ENCODE measurements at regions not wholly inside any gene's neighbourhood (a gene's known extent, or its start where the extent isn't known, plus 50 kb on each side); places are given as distances from the start of the nearest gene placed in this dataset.
"Not testable (repeated sequence)": the region's sequence is repeated elsewhere in the genome, so short reads cannot be mapped to it uniquely, and the experiment has no call there.

DNA sequence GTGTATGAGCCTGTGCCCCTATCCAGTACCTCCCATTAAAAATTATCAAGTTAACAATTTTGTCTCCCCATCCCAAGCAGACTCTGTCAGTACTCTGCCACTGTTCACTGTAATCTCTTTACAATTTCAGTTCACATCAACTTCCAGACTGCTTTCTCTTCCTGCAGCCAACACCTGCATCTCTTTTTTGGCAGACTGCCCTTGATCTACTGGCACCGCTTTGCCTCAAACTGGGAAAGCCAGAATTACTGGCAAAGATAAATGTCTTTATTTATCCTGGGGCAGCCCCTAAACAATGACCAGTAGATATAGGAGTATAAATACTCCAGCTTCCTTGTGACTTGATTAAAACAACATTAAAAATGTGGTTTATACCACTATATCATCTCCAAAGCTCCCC is 494.1 kb downstream of the ZNF385D start:
- DNase-seq (ENCODE audit: low spot score) (no peak), ATAC-seq (no peak)

DNA sequence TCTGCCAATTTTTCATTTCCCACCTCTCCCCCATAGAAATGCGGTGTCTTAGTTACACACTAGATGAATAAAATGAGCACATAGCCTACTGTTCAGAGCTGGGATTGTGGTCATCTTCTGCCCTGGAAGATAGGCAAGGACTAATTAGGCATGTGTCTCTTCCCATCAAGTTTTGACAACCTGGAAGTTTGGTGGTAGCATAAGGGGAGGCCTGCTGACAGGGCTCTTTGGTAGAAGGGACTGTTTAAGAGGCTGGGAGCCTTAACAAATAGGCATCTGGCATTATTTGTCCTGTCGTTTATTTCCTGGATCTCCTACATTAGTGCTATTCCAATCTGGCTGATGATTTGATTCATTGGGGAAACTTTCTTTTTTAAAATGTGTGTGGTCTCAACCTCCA is 512.3 kb downstream of the ZNF385D start:
- DNase-seq (ENCODE audit: low spot score) (no peak), ATAC-seq (no peak)

DNA sequence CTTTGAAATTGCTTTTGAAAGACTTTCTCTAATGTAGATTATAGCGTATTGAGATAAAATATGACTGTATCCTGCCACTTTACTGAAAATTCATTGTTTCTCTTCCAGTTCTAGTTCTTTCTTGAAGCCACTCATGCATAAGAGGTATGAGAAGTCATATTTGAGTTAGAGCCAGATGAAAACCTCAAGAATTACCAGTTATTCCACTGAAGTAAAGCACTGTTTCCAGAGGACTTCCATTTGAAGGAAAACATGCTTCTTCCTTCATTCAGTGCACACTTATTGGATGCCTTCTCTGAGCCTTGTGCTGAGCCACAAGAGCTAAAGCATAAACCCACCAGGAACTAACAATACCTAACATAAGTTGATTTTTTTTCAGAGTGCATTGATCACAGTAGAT is 513.4 kb downstream of the ZNF385D start:
- DNase-seq (ENCODE audit: low spot score) = no peak
- ATAC-seq = no peak

DNA sequence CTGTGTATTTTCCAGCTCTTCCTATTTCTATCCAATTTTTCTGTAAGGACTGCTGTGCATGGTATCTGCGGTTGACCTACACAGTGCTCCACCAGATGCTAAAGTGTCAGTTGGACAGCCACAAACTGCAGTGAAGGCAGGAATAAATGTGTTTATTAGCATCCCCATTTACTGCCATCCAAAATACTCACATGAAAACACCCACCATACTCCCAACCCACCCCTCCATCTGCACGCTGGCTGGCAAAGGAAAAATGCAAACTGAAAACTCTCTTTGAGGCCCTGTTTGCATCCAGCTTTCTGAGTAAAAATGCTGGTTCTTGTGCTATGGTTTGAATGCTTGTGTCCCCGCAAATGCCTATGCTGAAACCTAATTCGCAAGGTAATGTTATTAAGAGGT is 515.5 kb downstream of the ZNF385D start:
- no peak for ATAC-seq
- DNase-seq (ENCODE audit: low spot score) = no peak

DNA sequence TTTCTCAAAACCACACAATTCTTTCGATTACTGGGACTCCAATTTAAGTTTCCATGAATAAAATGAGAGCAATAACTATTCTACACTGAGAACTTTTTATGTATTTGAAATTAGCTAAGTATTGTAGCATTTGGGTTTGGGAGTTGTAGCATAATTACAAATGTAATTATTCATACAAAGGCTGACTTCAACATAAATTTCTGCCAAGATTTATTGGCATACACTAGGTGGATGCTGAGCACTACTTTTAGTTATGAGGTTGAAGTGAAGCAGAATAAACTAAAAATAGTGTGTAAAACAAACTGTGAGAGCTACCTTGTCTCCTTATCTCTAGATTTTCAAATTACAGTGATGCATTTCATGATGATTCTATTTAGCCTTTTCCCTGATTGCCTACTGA is 516.1 kb downstream of the ZNF385D start:
- ATAC-seq (no peak), DNase-seq (ENCODE audit: low spot score) (no peak)

DNA sequence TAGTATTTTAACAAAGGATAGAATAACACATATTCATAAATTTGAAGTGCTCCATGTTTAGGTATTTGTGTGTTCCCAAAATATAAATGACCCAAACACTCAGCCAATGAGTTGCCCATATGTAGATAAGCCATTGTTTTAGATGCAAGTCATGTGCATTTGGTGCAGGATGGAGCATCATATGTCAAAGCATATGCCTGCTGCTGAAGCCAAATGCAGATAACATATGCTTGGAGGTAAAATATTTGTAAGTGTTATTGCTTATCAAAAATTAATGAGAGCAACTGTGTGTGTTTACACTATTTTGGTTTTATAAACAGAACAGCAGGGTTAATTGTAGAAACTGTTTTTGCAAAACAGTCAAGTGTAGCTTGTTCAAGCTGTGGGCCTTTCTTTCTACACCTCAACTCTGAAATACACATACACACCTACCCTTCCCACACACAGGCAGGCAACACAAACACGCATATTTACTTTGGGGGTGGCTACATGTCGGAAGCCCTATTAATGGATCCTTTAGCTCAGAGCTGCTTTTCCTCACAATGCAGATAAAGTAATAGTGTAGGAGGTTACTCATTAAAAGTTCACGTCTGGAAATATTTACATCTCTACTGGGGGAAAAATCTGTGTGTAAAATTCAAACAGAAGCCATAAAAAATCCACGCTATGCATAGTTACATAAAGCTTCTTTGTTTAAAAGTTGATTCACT is 521.4 kb downstream of the ZNF385D start:
- DNase-seq (ENCODE audit: low spot score) = no peak
- no peak for ATAC-seq

DNA sequence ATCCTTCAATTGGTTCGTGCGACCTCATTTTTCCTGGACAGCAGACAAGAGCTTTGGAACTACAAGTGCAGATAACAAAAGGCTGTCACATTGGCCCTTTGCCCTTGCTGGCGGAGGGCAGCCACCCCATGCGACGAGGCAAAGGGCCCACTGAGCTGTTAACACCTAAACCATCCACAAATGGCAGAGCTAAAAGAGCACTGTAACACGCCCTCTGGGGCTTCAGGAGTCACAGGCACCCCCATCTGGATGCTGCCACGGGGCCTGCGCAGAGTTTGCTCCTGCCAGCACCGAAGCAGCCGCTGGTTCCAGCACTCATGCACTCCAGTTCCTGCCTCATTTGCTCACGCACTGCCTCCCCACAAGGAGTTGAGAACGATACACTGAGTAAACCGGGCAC is 524.9 kb downstream of the ZNF385D start:
- no peak for ATAC-seq
- DNase-seq (ENCODE audit: low spot score) = no peak

DNA sequence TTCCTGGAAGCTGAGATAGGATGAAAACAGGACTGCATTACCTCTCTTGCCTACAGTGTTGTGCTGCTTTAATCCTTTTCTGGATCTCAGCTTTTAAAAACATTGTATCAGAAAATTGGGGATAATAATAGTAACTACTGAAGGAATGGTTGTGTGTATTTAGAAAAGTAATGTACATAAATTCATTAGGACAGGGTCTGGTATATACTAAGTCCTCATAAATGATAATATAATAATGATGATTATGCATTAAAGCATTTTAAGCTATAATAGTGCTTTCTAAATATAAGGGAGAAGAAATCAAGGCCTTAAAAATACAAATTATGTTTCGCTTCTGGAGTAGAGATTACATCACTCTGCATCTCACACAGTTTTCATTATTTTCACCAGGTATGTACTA is 530.1 kb downstream of the ZNF385D start:
- DNase-seq (ENCODE audit: low spot score) (no peak), ATAC-seq (no peak)

DNA sequence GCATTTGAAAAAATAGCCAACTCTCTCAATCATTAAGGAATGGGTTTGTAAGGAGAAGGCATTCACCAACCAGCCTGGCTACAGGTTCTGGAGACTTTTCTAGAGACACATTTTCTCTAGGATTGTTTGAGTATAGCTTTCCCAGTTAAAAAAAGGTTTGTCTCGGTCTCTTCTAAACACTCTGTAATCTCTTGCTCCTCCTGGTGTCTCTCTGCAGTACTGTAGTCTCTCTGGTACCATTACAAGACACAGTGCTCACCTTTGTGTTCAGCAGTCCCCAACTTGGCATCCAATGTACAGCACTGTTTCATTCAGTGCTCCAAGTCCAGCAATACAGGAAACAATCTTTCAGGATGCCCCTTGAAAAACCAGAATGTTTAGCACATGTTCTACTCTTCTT is 534.4 kb downstream of the ZNF385D start:
- ATAC-seq (peak; percentile 66), DNase-seq (ENCODE audit: low spot score) (no peak)

DNA sequence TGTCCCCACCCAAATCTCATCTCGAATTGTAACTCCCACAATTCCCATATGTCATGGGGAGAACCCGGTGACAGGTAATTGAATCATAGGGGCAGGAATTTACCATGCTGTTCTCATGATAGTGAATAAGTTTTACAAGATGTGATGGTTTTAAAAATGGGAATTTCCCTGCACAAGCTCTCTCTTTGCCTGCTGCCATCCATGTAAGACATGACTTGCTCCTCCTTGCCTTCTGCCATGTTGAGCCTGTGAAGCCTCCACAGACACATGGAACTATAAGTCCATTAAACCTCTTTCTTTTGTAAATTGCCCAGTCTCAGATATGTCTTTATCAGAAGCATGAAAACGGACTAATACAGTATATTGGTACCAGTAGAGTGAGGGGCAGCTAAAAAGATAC is 546.9 kb downstream of the ZNF385D start:
- not testable (repeated sequence) for ATAC-seq; DNase-seq (ENCODE audit: low spot score)

DNA sequence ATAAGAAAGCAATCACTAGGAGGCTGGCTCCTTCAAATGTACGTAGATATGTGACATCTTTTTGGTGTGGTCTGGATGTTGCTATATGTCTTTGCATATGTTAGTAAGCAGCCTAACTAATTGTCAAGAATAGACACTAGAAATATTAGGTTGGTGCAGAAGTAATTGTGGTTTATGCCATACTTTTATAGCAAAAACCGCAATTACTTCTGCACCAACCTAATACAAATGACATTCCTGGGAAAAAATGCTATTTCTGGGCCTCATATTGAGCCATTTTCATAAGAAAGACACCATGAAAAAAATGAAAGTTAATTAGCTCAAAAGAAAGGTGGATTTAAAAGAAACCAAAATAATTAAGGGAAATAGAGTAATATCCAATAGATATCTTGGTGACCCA is 555.8 kb downstream of the ZNF385D start:
- no peak for ATAC-seq
- no peak for DNase-seq (ENCODE audit: low spot score)

DNA sequence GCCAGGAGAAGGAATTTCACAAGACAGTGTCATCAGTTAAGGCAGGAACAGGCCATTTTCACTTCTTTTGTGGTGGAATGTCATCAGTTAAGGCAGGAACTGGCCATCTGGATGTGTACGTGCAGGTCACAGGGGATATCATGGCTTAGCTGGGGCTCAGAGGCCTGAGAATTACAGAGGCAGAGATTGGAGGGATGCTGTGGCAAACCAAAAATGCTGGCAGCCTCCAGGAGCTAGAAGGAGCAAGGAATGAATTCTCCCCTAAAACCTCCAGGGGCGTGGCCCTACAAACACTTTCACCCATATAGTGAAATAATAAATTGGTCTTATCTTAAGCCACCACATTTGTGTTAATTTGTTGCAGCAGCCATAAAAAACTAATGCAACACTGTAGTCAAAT is 557.0 kb downstream of the ZNF385D start:
- not testable (repeated sequence) for DNase-seq (ENCODE audit: low spot score); ATAC-seq

DNA sequence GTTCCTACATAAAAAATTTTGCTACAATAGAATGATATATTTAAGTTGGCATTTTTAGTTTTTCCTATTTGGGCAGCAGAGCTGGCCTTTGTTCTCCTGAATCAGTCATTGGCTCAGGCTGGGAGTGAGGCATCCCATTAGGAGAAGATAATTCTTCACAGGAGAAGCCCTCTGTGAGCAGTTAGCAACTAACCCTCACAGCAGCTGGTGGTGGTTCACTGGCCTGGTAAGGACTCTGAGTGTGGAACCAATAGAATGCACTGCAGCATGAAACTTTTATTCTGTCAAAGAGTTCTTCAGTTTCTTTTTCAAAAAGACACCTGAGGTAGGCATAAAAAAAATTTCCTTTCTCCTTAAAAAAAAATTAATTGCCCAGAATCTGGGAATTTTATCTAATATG is 562.6 kb downstream of the ZNF385D start:
- DNase-seq (ENCODE audit: low spot score) (no peak), ATAC-seq (no peak)

DNA sequence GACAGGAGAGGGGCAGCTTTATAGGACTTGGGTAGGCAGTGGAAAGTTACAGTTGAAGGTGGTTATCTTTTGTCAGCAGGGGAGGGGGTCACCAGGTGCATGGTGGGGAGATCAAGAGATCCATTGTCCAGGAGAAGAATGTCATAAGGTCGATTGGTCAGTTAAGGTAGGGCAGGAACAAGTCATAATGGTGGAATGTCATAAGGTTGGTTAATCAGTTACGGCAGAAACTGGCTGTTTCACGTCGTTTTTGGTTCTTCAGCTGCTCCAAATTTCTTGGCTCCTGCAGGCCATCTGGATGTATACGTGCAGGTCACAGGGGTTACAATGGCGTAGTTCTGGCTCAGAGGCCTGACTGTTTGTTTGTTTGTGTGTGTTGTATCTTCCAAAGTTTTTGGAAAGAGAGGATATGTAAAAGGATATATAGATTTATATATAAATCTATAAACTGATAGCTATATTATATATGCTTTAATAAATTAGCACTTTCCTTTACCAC is 565.1 kb downstream of the ZNF385D start:
- DNase-seq (ENCODE audit: low spot score) (no peak), ATAC-seq (no peak)

DNA sequence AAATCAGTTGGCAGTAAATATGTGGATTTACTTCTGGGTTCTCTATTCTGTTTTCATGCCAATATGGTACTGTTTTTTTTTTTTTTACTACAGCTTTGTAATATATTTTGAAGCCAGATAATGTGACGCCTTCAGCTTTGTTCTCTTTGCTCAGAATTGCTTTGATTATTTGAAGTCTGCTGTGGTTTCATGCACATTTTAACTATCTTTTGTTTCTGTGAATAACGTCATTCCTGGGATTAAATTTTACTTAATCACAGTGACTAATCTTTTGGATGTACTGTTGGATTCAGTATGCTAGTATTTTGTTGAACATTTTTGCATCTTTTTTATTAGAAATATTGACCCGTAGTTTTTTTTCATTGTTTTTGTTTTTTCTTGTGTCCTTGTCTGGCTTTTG is 576.5 kb downstream of the ZNF385D start:
- no peak for DNase-seq (ENCODE audit: low spot score)
- ATAC-seq = no peak

DNA sequence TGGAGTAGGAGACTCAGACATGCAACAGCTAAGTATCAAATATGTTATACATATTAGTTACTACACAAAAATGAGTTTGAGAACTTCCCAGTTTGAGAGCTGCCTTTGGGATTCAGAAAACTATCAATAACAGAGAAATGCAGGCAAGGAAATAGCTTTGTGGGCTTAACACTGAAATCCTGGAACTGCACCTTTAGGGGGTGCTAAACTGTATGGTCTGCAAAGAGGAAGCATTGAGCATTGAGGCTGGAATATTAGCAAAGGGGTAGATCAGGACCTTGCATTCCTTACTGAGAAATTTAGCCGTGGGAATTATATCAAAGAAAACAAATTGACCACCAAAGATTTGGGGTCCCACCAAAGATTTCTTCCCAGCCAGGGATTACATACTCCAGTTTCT is 580.0 kb downstream of the ZNF385D start:
- ATAC-seq (no peak), DNase-seq (ENCODE audit: low spot score) (no peak)

DNA sequence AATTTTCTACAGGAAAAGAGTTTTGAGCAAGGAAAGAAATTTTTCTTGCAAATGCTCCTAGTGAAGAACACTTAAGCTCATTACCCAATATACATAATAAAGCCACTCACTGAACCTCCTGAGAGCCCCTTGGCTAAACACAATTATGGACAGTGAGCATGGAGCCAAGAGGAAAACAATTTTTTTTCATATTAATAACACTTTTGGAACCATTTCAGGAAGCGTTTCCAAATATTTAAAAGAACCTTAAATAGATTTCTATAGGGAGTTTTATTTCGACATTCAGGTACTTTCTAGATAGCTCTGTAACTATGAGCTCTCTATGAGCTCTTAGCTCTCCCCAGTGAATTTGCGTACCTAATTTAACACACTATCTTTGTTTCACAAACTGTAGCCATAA is 581.1 kb downstream of the ZNF385D start:
- DNase-seq (ENCODE audit: low spot score) = no peak
- no peak for ATAC-seq

DNA sequence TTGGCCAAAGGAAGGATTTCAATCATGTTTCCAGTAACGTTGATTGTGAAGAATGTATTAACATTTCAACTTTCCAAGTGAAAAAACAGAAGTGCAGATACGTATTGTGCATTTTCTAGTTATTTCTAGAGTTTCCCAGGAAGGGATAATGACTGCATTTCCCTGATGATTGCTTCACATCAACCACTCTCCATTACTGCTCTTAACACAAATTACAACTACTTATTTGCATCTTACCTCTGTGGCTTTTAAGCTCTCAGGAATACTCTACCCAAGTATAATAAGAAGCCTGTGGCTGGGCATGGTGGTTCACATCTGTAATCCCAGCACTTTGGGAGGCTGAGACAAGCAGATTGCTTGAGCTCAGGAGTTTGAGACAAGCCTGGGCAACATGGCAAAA is 582.5 kb downstream of the ZNF385D start:
- DNase-seq (ENCODE audit: low spot score) (no peak), ATAC-seq (no peak)

DNA sequence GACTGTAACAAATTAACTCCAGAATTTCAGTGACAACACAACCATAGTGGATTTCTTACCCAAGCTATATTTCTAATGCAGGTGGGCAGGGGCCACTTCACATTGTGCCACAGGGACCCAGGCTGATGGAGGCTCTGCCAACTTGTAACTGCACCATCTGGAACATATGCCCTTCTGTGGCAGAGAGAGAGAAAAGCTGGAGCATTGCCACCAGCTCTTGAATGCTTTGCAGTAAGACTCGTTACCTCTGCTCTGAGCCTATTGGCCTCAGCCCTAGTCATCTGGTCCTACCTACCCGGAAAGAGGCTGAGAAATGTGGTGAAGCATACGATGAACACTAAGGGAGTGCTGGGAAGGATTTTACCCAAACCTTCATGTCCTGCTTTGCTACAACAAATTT is 587.1 kb downstream of the ZNF385D start:
- DNase-seq (ENCODE audit: low spot score) (no peak), ATAC-seq (no peak)

DNA sequence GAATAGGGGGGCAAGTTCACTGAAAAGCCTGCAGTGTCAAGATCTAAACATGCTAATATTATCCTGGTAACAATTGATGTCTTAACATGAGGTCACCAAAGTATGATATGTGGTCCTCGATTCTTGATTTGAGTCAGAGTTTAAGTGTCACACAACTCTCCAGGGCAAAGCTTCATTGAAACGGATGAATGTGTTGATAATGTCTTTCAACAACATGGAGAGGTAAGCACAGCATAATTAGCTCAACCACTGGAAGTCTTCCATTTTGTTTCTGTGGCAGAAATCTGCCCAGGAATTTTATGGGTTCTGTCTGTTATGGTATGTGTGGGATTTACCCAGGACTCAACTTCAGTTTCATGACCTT is 591.5 kb downstream of the ZNF385D start:
- ATAC-seq = no peak
- DNase-seq (ENCODE audit: low spot score) = no peak

DNA sequence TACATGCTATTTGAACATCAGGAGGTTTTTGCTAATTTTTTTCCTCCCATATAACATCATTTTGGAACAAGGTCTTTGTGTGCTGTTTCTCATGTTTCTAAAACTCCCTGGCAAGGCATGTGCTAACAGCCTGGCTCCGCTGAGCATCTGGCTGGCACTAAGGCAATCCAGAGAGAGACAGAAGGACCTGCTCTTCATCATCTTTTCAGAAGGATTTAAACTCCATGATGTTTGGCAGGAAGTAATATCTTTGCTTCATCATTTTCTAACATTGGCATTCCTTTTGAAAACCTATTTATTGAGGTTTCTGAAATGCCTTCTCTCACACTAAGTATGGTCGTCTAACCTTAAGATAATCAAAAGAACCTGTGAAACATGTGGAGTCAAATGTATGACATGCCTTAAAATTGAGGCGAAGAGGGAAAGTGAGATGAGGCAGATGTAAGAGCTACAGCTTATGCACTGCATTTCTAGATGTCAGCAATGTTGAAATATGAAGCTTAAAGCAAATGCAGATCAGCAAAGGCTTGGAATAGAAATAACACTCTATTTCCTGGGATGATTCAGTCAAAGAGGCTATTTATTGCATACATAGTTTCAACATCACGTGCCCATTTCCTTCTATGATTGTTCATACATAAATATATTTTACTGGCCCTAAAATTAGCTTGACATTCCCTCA is 592.0 kb downstream of the ZNF385D start:
- no peak for DNase-seq (ENCODE audit: low spot score)
- ATAC-seq = no peak

DNA sequence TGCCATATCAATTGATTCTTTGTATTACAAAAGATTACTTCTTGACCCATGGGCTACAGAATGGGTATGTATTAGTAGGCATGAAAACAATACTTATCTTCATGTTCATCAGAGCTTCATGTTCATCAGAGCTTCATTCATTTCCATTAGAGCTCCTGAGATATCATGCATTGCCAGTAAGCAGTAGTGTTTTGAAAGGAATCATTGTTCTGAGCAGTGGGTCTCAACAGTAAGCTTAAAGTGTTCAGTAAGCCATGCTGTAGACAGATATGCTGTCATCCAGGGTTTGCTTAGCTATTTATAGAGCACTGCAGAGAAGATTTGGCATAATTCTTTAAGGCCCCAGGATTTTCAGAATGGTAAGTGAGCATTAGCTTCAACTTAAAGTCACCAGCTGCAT is 596.1 kb downstream of the ZNF385D start:
- ATAC-seq (no peak), DNase-seq (ENCODE audit: low spot score) (no peak)

DNA sequence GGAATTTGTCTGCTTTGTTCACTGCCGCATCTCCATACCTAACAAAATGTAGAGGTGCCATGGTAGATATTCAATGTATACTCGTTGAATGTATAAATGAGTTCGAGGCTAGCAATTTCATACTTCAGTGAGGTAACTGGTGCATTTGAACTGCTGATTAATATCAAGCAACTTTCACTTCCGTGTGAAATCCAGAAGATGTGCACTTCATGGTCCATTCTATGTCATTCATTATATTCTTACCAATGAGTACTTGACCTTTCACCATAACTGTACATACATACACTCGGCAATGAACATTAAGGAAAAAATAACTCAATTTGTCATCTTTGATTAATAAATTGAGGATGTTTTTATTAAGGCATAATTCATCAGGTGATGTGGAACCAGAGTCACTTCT is 598.5 kb downstream of the ZNF385D start:
- no peak for ATAC-seq
- no peak for DNase-seq (ENCODE audit: low spot score)

All from left lobe of liver (tissue), 2 donors.